GM23338 (cell line): ENCODE measurements at regions not wholly inside any gene's neighbourhood (a gene's known extent, or its start where the extent isn't known, plus 50 kb on each side); places are given as distances from the start of the nearest gene placed in this dataset.

Experiments
- ATAC-seq: fragments of 200-7000 bp; cut with Tn5 transposase; 3 replicates; pipeline ENCODE4 v1.9.1; 2020
- DNase-seq: peaks from one replicate; pipeline ENCODE4 v3.0.0-alpha.2; 2015; ENCODE audit warnings: low spot score
- H2AFZ ChIP-seq: fragments of 200-600 bp; sonication (generic); 2 replicates; pipeline ENCODE4 v1.8.0; 2016; ENCODE audit warnings: antibody characterized with exemption, mild to moderate bottlenecking, moderate library complexity
- H3F3A ChIP-seq: fragments of 200-600 bp; sonication (generic); replicated peaks from 2 replicates; pipeline ENCODE4 v1.8.0; 2017; ENCODE audit warnings: antibody characterized with exemption, mixed run types, low read depth
- H3K27ac ChIP-seq: fragments of 200-600 bp; sonication (generic); 2 replicates; pipeline ENCODE4 v1.6.1; 2016; ENCODE audit warnings: low read depth
- H3K27me3 ChIP-seq: fragments of 200-600 bp; sonication (generic); 2 replicates; pipeline ENCODE4 v1.8.0; 2016; ENCODE audit warnings: mild to moderate bottlenecking, mixed run types, moderate library complexity; ENCODE audit not compliant: insufficient read depth
- H3K36me3 ChIP-seq: fragments of 200-600 bp; sonication (generic); 2 replicates; pipeline ENCODE4 v1.8.0; 2016; ENCODE audit warnings: mild to moderate bottlenecking; ENCODE audit not compliant: insufficient read depth
- H3K4me1 ChIP-seq: fragments of 200-600 bp; sonication (generic); 2 replicates; pipeline ENCODE4 v1.8.0; 2016; ENCODE audit warnings: mild to moderate bottlenecking, moderate library complexity; ENCODE audit not compliant: insufficient read depth
- H3K4me2 ChIP-seq: fragments of 200-600 bp; sonication (generic); 2 replicates; pipeline ENCODE4 v1.7.1; 2017; ENCODE audit warnings: mixed run types
- H3K4me3 ChIP-seq: fragments of 200-600 bp; sonication (generic); 2 replicates; pipeline ENCODE4 v1.6.1; 2016; ENCODE audit warnings: mixed run types
- H3K79me2 ChIP-seq: fragments of 200-600 bp; sonication (generic); replicated peaks from 2 replicates; pipeline ENCODE4 v1.8.0; 2017; ENCODE audit warnings: mild to moderate bottlenecking; ENCODE audit not compliant: insufficient read depth
- H3K9me2 ChIP-seq: fragments of 200-600 bp; sonication (generic); 2 replicates; pipeline ENCODE4 v1.8.0; 2017; ENCODE audit not compliant: insufficient read depth
- H4K20me1 ChIP-seq: fragments of 200-600 bp; sonication (generic); replicated peaks from 2 replicates; pipeline ENCODE4 v1.8.0; 2017; ENCODE audit warnings: mild to moderate bottlenecking; ENCODE audit not compliant: insufficient read depth
- H3K27ac Mint-ChIP-seq: 2 replicates; pipeline ENCODE4 v1.8.0; 2020; ENCODE audit warnings: inconsistent platforms, mild to moderate bottlenecking, moderate library complexity, mixed read lengths
- H3K27me3 Mint-ChIP-seq: 3 replicates; pipeline ENCODE4 v1.8.0; 2022; ENCODE audit warnings: low read depth, mild to moderate bottlenecking, moderate library complexity, mixed read lengths, inconsistent platforms; ENCODE audit not compliant: insufficient read depth, poor library complexity
- H3K36me3 Mint-ChIP-seq: 3 replicates; pipeline ENCODE4 v1.8.0; 2021; ENCODE audit warnings: low read depth, mild to moderate bottlenecking, inconsistent platforms, moderate library complexity, mixed read lengths
- H3K4me1 Mint-ChIP-seq: 3 replicates; pipeline ENCODE4 v1.8.0; 2020; ENCODE audit warnings: mild to moderate bottlenecking, inconsistent platforms, mixed read lengths
- H3K4me3 Mint-ChIP-seq: 3 replicates; pipeline ENCODE4 v1.8.0; 2021; ENCODE audit warnings: moderate library complexity, mild to moderate bottlenecking, inconsistent platforms, mixed read lengths
- H3K9me3 Mint-ChIP-seq: 3 replicates; pipeline ENCODE4 v1.8.0; 2020; ENCODE audit warnings: moderate library complexity, mild to moderate bottlenecking, inconsistent platforms, mixed read lengths
- CREB1 ChIP-seq: fragments of 250-450 bp; sonication (Bioruptor Pico); IDR thresholded peaks from 2 replicates; pipeline ENCODE4 v1.5.0; 2020; ENCODE audit warnings: low read depth, mild to moderate bottlenecking, moderate library complexity
- CTCF ChIP-seq, 2 experiments: fragments of 200-600 bp in 1 of 2; sonication (generic) in 1 of 2; conservative IDR thresholded peaks; 2 replicates each; pipeline versions ENCODE4 v1.5.1 to v1.6.1; 2016 to 2017; ENCODE audit warnings: antibody characterized with exemption in 2 of 2, low read depth in 2 of 2, mild to moderate bottlenecking in 2 of 2, moderate library complexity in 1 of 2
- ETS1 ChIP-seq: IDR thresholded peaks from 2 replicates; pipeline ENCODE4 v1.6.1; 2016; ENCODE audit warnings: antibody characterized with exemption
- EZH2 ChIP-seq: fragments of 200-600 bp; sonication (generic); IDR thresholded peaks from one replicate; pipeline ENCODE4 v1.8.0; 2017; ENCODE audit warnings: antibody characterized with exemption, mild to moderate bottlenecking, low read depth; ENCODE audit not compliant: unreplicated experiment
- EZH2phosphoT487 ChIP-seq: fragments of 200-600 bp; sonication (generic); IDR thresholded peaks from one replicate; pipeline ENCODE4 v1.8.1; 2018; ENCODE audit warnings: antibody characterized with exemption; ENCODE audit not compliant: unreplicated experiment
- JUNB ChIP-seq: IDR thresholded peaks from one replicate; pipeline ENCODE4 v1.6.1; 2016; ENCODE audit warnings: antibody characterized with exemption; ENCODE audit not compliant: unreplicated experiment
- NANOG ChIP-seq: IDR thresholded peaks from 2 replicates; pipeline ENCODE4 v1.6.1; 2016; ENCODE audit warnings: antibody characterized with exemption, borderline replicate concordance
- POLR2AphosphoS5 ChIP-seq: IDR thresholded peaks from 2 replicates; pipeline ENCODE4 v1.6.1; 2016; ENCODE audit warnings: antibody characterized with exemption, low read depth
- STAT1 ChIP-seq: IDR thresholded peaks from one replicate; pipeline ENCODE4 v1.6.1; 2016; ENCODE audit warnings: antibody characterized with exemption; ENCODE audit not compliant: unreplicated experiment
- ZNF114 ChIP-seq: fragments of 250-450 bp; sonication (Bioruptor Pico); IDR thresholded peaks from 2 replicates; pipeline ENCODE4 v1.5.0; 2020; ENCODE audit warnings: mild to moderate bottlenecking, moderate library complexity
- ZNF331 ChIP-seq: fragments of 250-450 bp; sonication (Bioruptor Pico); IDR thresholded peaks from 2 replicates; pipeline ENCODE4 v1.5.0; 2020; ENCODE audit warnings: low read depth, mild to moderate bottlenecking, moderate library complexity
- ZNF462 ChIP-seq: fragments of 250-450 bp; sonication (Bioruptor Pico); IDR thresholded peaks from 2 replicates; pipeline ENCODE4 v1.5.0; 2020; ENCODE audit warnings: mild to moderate bottlenecking, moderate library complexity
- TF ChIP-seq, protein P1 (sequence below): IDR thresholded peaks from one replicate; pipeline ENCODE4 v1.6.1; 2018; ENCODE audit warnings: antibody characterized with exemption; ENCODE audit not compliant: unreplicated experiment

GRCh38 chr4:159038536-159038935, 64.3 kb upstream of the RAPGEF2 start:
- Histone ChIP-seq H3K9me2 (no peaks in the 10 kb centered on the region), H2AFZ (0 out of 2 replicates have a peak overlapping the region, but pooled peaks have one; percentile 56), H3K79me2 (no peaks in the 10 kb centered on the region), H3K27me3 (no peaks in the 10 kb centered on the region), H3K4me2 (no peak overlapping the region), H3K4me1 (peaks cover 24% of the 10 kb centered on the region), H3K27ac (no peak overlapping the region), H3F3A (no peaks in the 10 kb centered on the region), H3K4me3 (no peak overlapping the region), H4K20me1 (no peaks in the 10 kb centered on the region), H3K36me3 (no peaks in the 10 kb centered on the region)
- H3K27me3 Mint-ChIP-seq: no peaks in the 10 kb centered on the region
- H3K9me3 Mint-ChIP-seq: no peaks in the 10 kb centered on the region
- ATAC-seq (no peak), DNase-seq (no peak)
- TF ChIP-seq CTCF (conservative IDR thresholded peaks at IDR 0.05; ENCODE audit: low read depth in 2 of 2) (no peak), EZH2 (no peak), CREB1 (CRISPR knock-in tag) (no peak), ZNF331 (no peak), JUNB (no peak), ZNF462 (CRISPR knock-in tag) (no peak), POLR2AphosphoS5 (no peak), ZNF114 (no peak), NANOG (no peak), ETS1 (no peak), STAT1 (no peak), EZH2phosphoT487 (no peak)
- TF ChIP-seq, protein P1, sequence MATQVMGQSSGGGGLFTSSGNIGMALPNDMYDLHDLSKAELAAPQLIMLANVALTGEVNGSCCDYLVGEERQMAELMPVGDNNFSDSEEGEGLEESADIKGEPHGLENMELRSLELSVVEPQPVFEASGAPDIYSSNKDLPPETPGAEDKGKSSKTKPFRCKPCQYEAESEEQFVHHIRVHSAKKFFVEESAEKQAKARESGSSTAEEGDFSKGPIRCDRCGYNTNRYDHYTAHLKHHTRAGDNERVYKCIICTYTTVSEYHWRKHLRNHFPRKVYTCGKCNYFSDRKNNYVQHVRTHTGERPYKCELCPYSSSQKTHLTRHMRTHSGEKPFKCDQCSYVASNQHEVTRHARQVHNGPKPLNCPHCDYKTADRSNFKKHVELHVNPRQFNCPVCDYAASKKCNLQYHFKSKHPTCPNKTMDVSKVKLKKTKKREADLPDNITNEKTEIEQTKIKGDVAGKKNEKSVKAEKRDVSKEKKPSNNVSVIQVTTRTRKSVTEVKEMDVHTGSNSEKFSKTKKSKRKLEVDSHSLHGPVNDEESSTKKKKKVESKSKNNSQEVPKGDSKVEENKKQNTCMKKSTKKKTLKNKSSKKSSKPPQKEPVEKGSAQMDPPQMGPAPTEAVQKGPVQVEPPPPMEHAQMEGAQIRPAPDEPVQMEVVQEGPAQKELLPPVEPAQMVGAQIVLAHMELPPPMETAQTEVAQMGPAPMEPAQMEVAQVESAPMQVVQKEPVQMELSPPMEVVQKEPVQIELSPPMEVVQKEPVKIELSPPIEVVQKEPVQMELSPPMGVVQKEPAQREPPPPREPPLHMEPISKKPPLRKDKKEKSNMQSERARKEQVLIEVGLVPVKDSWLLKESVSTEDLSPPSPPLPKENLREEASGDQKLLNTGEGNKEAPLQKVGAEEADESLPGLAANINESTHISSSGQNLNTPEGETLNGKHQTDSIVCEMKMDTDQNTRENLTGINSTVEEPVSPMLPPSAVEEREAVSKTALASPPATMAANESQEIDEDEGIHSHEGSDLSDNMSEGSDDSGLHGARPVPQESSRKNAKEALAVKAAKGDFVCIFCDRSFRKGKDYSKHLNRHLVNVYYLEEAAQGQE: no peak
- H3K4me1 Mint-ChIP-seq: peaks cover 38% of the 10 kb centered on the region
- H3K27ac Mint-ChIP-seq: peak overlapping the region; percentile 20; the same call in 1 of the 2 replicates
- no peak overlapping the region; the same call in 2 of the 3 replicates for H3K4me3 Mint-ChIP-seq
- H3K36me3 Mint-ChIP-seq: no peaks in the 10 kb centered on the region
